ENCODE measurements at regions not wholly inside any gene's neighbourhood (a gene's known extent, or its start where the extent isn't known, plus 50 kb on each side); places are given as distances from the start of the nearest gene placed in this dataset.

DNA sequence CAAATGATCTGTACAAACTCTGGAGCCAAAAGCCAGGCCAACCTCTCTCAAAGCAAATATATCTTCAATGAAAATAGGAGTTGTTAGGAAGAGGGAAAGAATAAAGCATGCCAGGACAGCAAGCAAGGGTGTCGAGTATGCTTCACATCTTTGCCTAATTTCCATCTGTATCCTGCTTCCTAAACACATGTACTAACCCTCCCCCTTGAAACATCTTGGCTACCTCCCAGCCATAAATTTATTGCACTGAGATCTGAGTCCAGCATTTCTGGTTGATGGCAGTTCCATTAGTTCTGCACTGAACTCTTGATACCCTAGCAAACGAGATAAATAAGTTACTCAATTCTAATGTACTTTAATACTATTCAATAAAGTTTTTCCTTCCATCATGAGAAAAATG is 430.5 kb upstream of the TRAM1L1 start:
- H3K9ac ChIP-seq, result no peak overlapping the region
- H3K4me3 ChIP-seq (IDR thresholded peaks at IDR 0.05; ENCODE audit: insufficient read depth, low read depth, low read length), result no peak overlapping the region
- no peaks in the 10 kb centered on the region for H3K79me2 ChIP-seq (ENCODE audit: insufficient read depth, low read depth)
- H3K27me3 ChIP-seq (ENCODE audit: insufficient read depth, low read depth), result no peaks in the 10 kb centered on the region
- no peak overlapping the region for H3K4me2 ChIP-seq
- no peaks in the 10 kb centered on the region for H4K20me1 ChIP-seq (ENCODE audit: insufficient read depth)
- no peaks in the 10 kb centered on the region for H3K4me1 ChIP-seq (ENCODE audit: low read depth, poor library complexity, severe bottlenecking)
- TF ChIP-seq, protein P1, sequence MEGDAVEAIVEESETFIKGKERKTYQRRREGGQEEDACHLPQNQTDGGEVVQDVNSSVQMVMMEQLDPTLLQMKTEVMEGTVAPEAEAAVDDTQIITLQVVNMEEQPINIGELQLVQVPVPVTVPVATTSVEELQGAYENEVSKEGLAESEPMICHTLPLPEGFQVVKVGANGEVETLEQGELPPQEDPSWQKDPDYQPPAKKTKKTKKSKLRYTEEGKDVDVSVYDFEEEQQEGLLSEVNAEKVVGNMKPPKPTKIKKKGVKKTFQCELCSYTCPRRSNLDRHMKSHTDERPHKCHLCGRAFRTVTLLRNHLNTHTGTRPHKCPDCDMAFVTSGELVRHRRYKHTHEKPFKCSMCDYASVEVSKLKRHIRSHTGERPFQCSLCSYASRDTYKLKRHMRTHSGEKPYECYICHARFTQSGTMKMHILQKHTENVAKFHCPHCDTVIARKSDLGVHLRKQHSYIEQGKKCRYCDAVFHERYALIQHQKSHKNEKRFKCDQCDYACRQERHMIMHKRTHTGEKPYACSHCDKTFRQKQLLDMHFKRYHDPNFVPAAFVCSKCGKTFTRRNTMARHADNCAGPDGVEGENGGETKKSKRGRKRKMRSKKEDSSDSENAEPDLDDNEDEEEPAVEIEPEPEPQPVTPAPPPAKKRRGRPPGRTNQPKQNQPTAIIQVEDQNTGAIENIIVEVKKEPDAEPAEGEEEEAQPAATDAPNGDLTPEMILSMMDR (conservative IDR thresholded peaks at IDR 0.05; ENCODE audit: low read depth, low read length), result no peak
- H2AFZ ChIP-seq (ENCODE audit: low read depth), result no peak overlapping the region
- no peak overlapping the region for H3K27ac ChIP-seq
- H3K36me3 ChIP-seq (ENCODE audit: insufficient read depth), result no peaks in the 10 kb centered on the region

GRCh38 chr4:117527601-117528000 is 442.2 kb upstream of the TRAM1L1 start:
- Histone ChIP-seq H3K27me3 (ENCODE audit: insufficient read depth, low read depth) (no peaks in the 10 kb centered on the region), H3K36me3 (ENCODE audit: insufficient read depth) (no peaks in the 10 kb centered on the region), H3K4me3 (IDR thresholded peaks at IDR 0.05; ENCODE audit: insufficient read depth, low read depth, low read length) (no peak overlapping the region), H4K20me1 (ENCODE audit: insufficient read depth) (no peaks in the 10 kb centered on the region), H3K4me2 (no peak overlapping the region), H3K79me2 (ENCODE audit: insufficient read depth, low read depth) (no peaks in the 10 kb centered on the region), H2AFZ (ENCODE audit: low read depth) (no peak overlapping the region), H3K4me1 (ENCODE audit: low read depth, poor library complexity, severe bottlenecking) (peaks cover 15% of the 10 kb centered on the region), H3K27ac (no peak overlapping the region), H3K9ac (no peak overlapping the region)
- TF ChIP-seq, protein P1 (conservative IDR thresholded peaks at IDR 0.05; ENCODE audit: low read depth, low read length), result no peak

- no peaks in the 10 kb centered on the region for H3K36me3 ChIP-seq (ENCODE audit: insufficient read depth)
- H2AFZ ChIP-seq (ENCODE audit: low read depth), result 0 out of 2 replicates have a peak overlapping the region, but pooled peaks have one; percentile 8
- H3K4me1 ChIP-seq (ENCODE audit: low read depth, poor library complexity, severe bottlenecking), result peaks cover 15% of the 10 kb centered on the region
- TF ChIP-seq, protein P1 (conservative IDR thresholded peaks at IDR 0.05; ENCODE audit: low read depth, low read length), result no peak
- no peaks in the 10 kb centered on the region for H4K20me1 ChIP-seq (ENCODE audit: insufficient read depth)
- H3K27ac ChIP-seq, result no peak overlapping the region
- peak overlapping the region; percentile 40 for H3K4me2 ChIP-seq
- H3K79me2 ChIP-seq (ENCODE audit: insufficient read depth, low read depth), result no peaks in the 10 kb centered on the region
- H3K27me3 ChIP-seq (ENCODE audit: insufficient read depth, low read depth), result no peaks in the 10 kb centered on the region
- H3K9ac ChIP-seq, result no peak overlapping the region
- no peak overlapping the region for H3K4me3 ChIP-seq (IDR thresholded peaks at IDR 0.05; ENCODE audit: insufficient read depth, low read depth, low read length)
These were observed 444.0 kb upstream of the TRAM1L1 start for GRCh38 chr4:117529401-117529800.

DNA sequence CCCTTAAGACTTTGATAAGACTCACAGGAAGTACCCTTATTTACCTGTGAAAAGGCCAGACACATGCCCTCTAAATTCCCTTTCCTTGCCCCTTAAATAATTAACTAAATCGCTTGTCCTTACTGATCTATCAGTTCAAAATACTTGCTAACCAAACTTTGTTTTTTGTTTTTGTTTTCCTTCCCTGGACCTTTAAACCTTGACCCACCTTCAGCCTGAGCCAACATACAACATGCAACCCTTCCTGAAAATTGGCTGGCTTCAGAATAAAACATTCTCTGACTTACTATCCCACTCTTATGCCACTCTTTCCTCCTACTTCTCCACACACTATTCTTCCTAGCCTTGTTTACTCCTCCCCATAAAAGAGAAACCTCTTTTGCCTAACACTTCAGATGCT is 448.1 kb upstream of the TRAM1L1 start:
- Histone ChIP-seq H3K4me3 (IDR thresholded peaks at IDR 0.05; ENCODE audit: insufficient read depth, low read depth, low read length) (no peak overlapping the region), H3K27ac (no peak overlapping the region), H4K20me1 (ENCODE audit: insufficient read depth) (no peaks in the 10 kb centered on the region), H3K4me2 (no peak overlapping the region), H3K79me2 (ENCODE audit: insufficient read depth, low read depth) (no peaks in the 10 kb centered on the region), H2AFZ (ENCODE audit: low read depth) (no peak overlapping the region), H3K4me1 (ENCODE audit: low read depth, poor library complexity, severe bottlenecking) (peaks cover 15% of the 10 kb centered on the region), H3K36me3 (ENCODE audit: insufficient read depth) (no peaks in the 10 kb centered on the region), H3K27me3 (ENCODE audit: insufficient read depth, low read depth) (no peaks in the 10 kb centered on the region), H3K9ac (no peak overlapping the region)
- TF ChIP-seq, protein P1 (conservative IDR thresholded peaks at IDR 0.05; ENCODE audit: low read depth, low read length), result no peak

Measured in KMS-11 (cell line).